A673 (cell line): ENCODE measurements at regions not wholly inside any gene's neighbourhood (a gene's known extent, or its start where the extent isn't known, plus 50 kb on each side); places are given as distances from the start of the nearest gene placed in this dataset.

ENCODE experiments used
- EZH2 ChIP-seq: fragments of 200-600 bp; sonication (generic); IDR thresholded peaks from 2 replicates; pipeline ENCODE4 v1.6.1; 2017; ENCODE audit warnings: borderline replicate concordance, low read depth, mild to moderate bottlenecking, mixed read lengths, antibody characterized with exemption, low read length; ENCODE audit not compliant: poor library complexity, severe bottlenecking
- TF ChIP-seq, protein P1 (sequence below): fragments of 300-800, 200-600 bp; sonication (generic); conservative IDR thresholded peaks from 2 replicates; pipeline ENCODE4 v1.5.1; 2017; ENCODE audit warnings: low read depth, mild to moderate bottlenecking, antibody characterized with exemption, low read length, moderate library complexity, mixed read lengths

DNA sequence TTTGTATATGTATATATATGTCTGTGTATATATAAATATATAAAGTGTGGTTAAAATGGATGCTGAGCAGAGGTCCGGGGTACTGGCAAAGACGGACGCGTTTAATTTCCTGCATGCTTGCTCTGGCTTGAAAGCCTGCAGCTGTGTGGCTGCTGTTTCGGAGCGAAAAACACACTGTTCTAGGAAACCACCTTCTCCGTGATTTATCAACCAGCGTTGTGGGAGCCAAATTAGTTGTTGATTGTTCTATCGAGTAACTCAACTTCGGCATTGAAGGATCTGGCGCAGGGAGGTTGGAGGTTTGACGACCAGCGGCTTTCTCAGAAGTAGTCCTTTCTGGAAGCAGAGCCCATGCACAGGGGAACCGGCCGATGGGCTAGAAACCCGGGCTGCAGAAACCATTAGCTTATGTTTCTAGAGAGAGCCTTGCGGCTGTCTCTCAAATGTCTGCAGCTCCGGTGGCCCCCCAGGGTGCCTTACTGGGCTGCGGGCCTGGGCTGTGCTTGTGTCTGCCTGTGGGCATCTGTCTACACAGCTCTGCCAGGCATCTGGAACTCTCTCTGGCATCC is 81.8 kb downstream of the EDN3 start:
- TF ChIP-seq, protein P1, sequence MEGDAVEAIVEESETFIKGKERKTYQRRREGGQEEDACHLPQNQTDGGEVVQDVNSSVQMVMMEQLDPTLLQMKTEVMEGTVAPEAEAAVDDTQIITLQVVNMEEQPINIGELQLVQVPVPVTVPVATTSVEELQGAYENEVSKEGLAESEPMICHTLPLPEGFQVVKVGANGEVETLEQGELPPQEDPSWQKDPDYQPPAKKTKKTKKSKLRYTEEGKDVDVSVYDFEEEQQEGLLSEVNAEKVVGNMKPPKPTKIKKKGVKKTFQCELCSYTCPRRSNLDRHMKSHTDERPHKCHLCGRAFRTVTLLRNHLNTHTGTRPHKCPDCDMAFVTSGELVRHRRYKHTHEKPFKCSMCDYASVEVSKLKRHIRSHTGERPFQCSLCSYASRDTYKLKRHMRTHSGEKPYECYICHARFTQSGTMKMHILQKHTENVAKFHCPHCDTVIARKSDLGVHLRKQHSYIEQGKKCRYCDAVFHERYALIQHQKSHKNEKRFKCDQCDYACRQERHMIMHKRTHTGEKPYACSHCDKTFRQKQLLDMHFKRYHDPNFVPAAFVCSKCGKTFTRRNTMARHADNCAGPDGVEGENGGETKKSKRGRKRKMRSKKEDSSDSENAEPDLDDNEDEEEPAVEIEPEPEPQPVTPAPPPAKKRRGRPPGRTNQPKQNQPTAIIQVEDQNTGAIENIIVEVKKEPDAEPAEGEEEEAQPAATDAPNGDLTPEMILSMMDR: no peak
- no peak for TF ChIP-seq EZH2
